Panc1 (cell line): ENCODE measurements at regions not wholly inside any gene's neighbourhood (a gene's known extent, or its start where the extent isn't known, plus 50 kb on each side); places are given as distances from the start of the nearest gene placed in this dataset.

ENCODE experiments used
- ATAC-seq: fragments of 200-7000 bp; cut with Tn5 transposase; 2 replicates; pipeline ENCODE4 v1.9.1; 2020; ENCODE audit warnings: mild to moderate bottlenecking, moderate library complexity
- BruUV-seq: library from RNA; stranded (reverse); fragments of 400-500 nt; replicated peaks from 2 replicates; lab custom pipeline; 2021; lab: Mats Ljungman, UMichigan
- CTCF ChIA-PET: fragments of 300-600 bp; sonication (Branson Sonifier 250); formaldehyde crosslinking; loops from one replicate; lab custom pipeline; 2022; ENCODE audit warnings: antibody characterized with exemption; lab: Charles Lee
- POLR2A ChIA-PET: fragments of 300-600 bp; sonication (Branson Sonifier 250); formaldehyde crosslinking; loops from one replicate; lab custom pipeline; 2022; ENCODE audit warnings: antibody characterized with exemption; lab: Charles Lee
- DNase-seq: peaks from one replicate; pipeline ENCODE4 v3.0.0-alpha.2; 2010; ENCODE audit warnings: low read depth, low spot score
- H3K27ac ChIP-seq: 2 replicates; pipeline ENCODE4 v1.5.1; 2011; ENCODE audit warnings: mild to moderate bottlenecking, low read length, inconsistent platforms
- H3K27me3 ChIP-seq: fragments of 200-500 bp; sonication (Bioruptor generic); 2 replicates; pipeline ENCODE4 v1.6.0; 2014; ENCODE audit warnings: low read length, inconsistent platforms; ENCODE audit not compliant: control insufficient read depth, insufficient read depth
- H3K36me3 ChIP-seq: fragments of 200-500 bp; sonication (Bioruptor generic); 2 replicates; pipeline ENCODE4 v1.5.1; 2014; ENCODE audit warnings: inconsistent platforms, mild to moderate bottlenecking, low read length, moderate library complexity; ENCODE audit not compliant: control insufficient read depth, insufficient read depth
- H3K4me1 ChIP-seq: 2 replicates; pipeline ENCODE4 v1.5.1; 2011; ENCODE audit warnings: inconsistent platforms, mild to moderate bottlenecking, low read length, moderate library complexity; ENCODE audit not compliant: control insufficient read depth, insufficient read depth
- H3K4me3 ChIP-seq, 2 experiments: 2 replicates each; pipeline ENCODE4 v1.5.1; 2011 to 2012; ENCODE audit warnings: low read depth in 2 of 2, low read length in 2 of 2, mild to moderate bottlenecking in 2 of 2, inconsistent platforms in 1 of 2, moderate library complexity in 1 of 2
- H3K9me3 ChIP-seq: fragments of 200-500 bp; sonication (Bioruptor generic); 2 replicates; pipeline ENCODE4 v1.5.1; 2014; ENCODE audit warnings: low read depth, mild to moderate bottlenecking, inconsistent platforms, low read length, moderate library complexity; ENCODE audit not compliant: control insufficient read depth, insufficient read depth
- POLR2AphosphoS5 ChIP-seq: IDR thresholded peaks from 2 replicates; pipeline ENCODE4 v1.6.1; 2012; ENCODE audit warnings: mild to moderate bottlenecking, low read depth, low read length, moderate library complexity
- REST ChIP-seq, 2 experiments: IDR thresholded peaks; 2 replicates each; pipeline ENCODE4 v1.6.1; 2011 to 2012; ENCODE audit warnings: low read depth in 2 of 2, control low read depth in 1 of 2, low read length in 1 of 2, mild to moderate bottlenecking in 1 of 2, moderate library complexity in 1 of 2; ENCODE audit not compliant: insufficient read depth in 1 of 2
- SIN3A ChIP-seq: IDR thresholded peaks from 2 replicates; pipeline ENCODE4 v1.6.1; 2012; ENCODE audit warnings: low read depth, mild to moderate bottlenecking, low read length, moderate library complexity, borderline replicate concordance; ENCODE audit not compliant: insufficient read depth
- TCF7L2 ChIP-seq: IDR thresholded peaks from 2 replicates; pipeline ENCODE4 v1.6.1; 2011; ENCODE audit warnings: mild to moderate bottlenecking, low read depth, low read length, inconsistent platforms
- in situ Hi-C: cut with HindIII; loops from 2 replicates; pipeline ENCODE4 v1.10.0; 2016; ENCODE audit warnings: low sequenced_read_pairs, low pct_unique_long_range_greater_than_20kb
- intact Hi-C: fragments of 100-400 bp; cut with micrococcal nuclease; formaldehyde crosslinking; loops from one replicate; pipeline ENCODE4 v1.10.0; 2022; ENCODE audit not compliant: unreplicated experiment
- TF ChIP-seq, protein P1 (sequence below): fragments of 450-650 bp; IDR thresholded peaks from 2 replicates; pipeline ENCODE4 v1.5.1; 2017; ENCODE audit warnings: mild to moderate bottlenecking

DNA sequence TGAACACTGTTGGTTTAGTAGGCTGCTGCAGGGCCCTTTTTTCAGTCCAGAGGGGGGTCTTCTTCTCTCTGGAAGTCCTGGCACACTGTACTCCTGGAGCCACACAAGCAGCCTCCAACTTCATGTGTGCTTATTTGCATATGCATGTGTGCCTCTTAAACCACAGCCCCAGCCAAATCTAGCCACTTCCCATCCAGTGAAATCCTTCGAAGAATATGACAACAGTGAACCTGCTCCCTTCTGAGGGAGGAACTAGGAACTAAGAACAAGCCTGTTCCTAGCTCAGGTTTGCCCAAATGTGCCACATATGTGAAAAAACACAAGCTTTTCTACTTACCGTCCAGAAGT, 348.5 kb downstream of the FOXO1 start:
- no TSS peak for BruUV-seq
- intact Hi-C loops = no loop called here

GRCh38 chr13:40318366-40318765, 348.1 kb downstream of the FOXO1 start:
- intact Hi-C loops (no loop called here), in situ Hi-C loops (no loop called here)
- ATAC-seq (no peak), DNase-seq (no peak)
- ChIA-PET CTCF (no interaction called here), POLR2A (no interaction called here)
- TF ChIP-seq TCF7L2 (no peak), REST (IDR thresholded peaks at IDR 0.05; ENCODE audit: insufficient read depth in 1 of 2, low read depth in 2 of 2, low read length in 1 of 2) (no peak), SIN3A (no peak), POLR2AphosphoS5 (no peak)
- TF ChIP-seq, protein P1, sequence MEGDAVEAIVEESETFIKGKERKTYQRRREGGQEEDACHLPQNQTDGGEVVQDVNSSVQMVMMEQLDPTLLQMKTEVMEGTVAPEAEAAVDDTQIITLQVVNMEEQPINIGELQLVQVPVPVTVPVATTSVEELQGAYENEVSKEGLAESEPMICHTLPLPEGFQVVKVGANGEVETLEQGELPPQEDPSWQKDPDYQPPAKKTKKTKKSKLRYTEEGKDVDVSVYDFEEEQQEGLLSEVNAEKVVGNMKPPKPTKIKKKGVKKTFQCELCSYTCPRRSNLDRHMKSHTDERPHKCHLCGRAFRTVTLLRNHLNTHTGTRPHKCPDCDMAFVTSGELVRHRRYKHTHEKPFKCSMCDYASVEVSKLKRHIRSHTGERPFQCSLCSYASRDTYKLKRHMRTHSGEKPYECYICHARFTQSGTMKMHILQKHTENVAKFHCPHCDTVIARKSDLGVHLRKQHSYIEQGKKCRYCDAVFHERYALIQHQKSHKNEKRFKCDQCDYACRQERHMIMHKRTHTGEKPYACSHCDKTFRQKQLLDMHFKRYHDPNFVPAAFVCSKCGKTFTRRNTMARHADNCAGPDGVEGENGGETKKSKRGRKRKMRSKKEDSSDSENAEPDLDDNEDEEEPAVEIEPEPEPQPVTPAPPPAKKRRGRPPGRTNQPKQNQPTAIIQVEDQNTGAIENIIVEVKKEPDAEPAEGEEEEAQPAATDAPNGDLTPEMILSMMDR = no peak
- no peak overlapping the region for H3K4me3 ChIP-seq
- H3K36me3 ChIP-seq = no peaks in the 10 kb centered on the region
- no peak overlapping the region for H3K27ac ChIP-seq
- no TSS peak for BruUV-seq
- no peaks in the 10 kb centered on the region for H3K9me3 ChIP-seq
- H3K4me1 ChIP-seq = no peaks in the 10 kb centered on the region
- H3K27me3 ChIP-seq = no peaks in the 10 kb centered on the region

More for the DNA sequence above, 348.5 kb downstream of the FOXO1 start:
- no peak for ATAC-seq
- Histone ChIP-seq H3K27me3 (no peaks in the 10 kb centered on the region), H3K4me1 (no peaks in the 10 kb centered on the region), H3K4me3 (no peak overlapping the region), H3K36me3 (no peaks in the 10 kb centered on the region), H3K27ac (no peak overlapping the region), H3K9me3 (no peaks in the 10 kb centered on the region)
- POLR2A ChIA-PET = no interaction called here
- no peak for DNase-seq
- CTCF ChIA-PET = no interaction called here
- no peak for TF ChIP-seq TCF7L2
- no peak for TF ChIP-seq POLR2AphosphoS5
- no peak for TF ChIP-seq REST (IDR thresholded peaks at IDR 0.05; ENCODE audit: insufficient read depth in 1 of 2, low read depth in 2 of 2, low read length in 1 of 2)
- TF ChIP-seq, protein P1 = no peak
- TF ChIP-seq SIN3A = no peak
- in situ Hi-C loops = no loop called here
